ENCODE measurements at regions not wholly inside any gene's neighbourhood (a gene's known extent, or its start where the extent isn't known, plus 50 kb on each side); places are given as distances from the start of the nearest gene placed in this dataset.

GRCh38 chr18:76613755-76614120 lies 118.7 kb upstream of the ZNF516 start:
- H3K9me3 ChIP-seq (ENCODE audit: control insufficient read depth, insufficient read depth, low read depth, low read length), result no peaks in the 10 kb centered on the region
- CTCF ChIA-PET, result no interaction called here
- POLR2A ChIA-PET, result no interaction called here
- H3K4me3 ChIP-seq (ENCODE audit: low read depth, low read length), result no peak overlapping the region
- no peak for TF ChIP-seq ZNF549 (tag by site-specific recombination; IDR thresholded peaks at IDR 0.05)
- TF ChIP-seq MYNN (tag by site-specific recombination; IDR thresholded peaks at IDR 0.05; ENCODE audit: borderline replicate concordance), result no peak
- no peak for TF ChIP-seq EGR2 (tag by site-specific recombination; IDR thresholded peaks at IDR 0.05; ENCODE audit: low read depth)
- TF ChIP-seq ZNF121 (tag by site-specific recombination; IDR thresholded peaks at IDR 0.05), result no peak
- TF ChIP-seq ZNF600 (tag by site-specific recombination; IDR thresholded peaks at IDR 0.05), result no peak
- no peak for TF ChIP-seq ZNF404 (tag by site-specific recombination; IDR thresholded peaks at IDR 0.05)
- TF ChIP-seq, protein P1, sequence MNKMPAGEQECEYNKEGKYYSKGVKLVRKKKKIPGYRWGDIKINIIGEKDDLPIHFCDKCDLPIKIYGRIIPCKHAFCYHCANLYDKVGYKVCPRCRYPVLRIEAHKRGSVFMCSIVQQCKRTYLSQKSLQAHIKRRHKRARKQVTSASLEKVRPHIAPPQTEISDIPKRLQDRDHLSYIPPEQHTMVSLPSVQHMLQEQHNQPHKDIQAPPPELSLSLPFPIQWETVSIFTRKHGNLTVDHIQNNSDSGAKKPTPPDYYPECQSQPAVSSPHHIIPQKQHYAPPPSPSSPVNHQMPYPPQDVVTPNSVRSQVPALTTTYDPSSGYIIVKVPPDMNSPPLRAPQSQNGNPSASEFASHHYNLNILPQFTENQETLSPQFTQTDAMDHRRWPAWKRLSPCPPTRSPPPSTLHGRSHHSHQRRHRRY (tag by site-specific recombination; IDR thresholded peaks at IDR 0.05), result no peak
- TF ChIP-seq ZSCAN18 (tag by site-specific recombination; IDR thresholded peaks at IDR 0.05), result no peak
- TF ChIP-seq KLF10 (tag by site-specific recombination; IDR thresholded peaks at IDR 0.05), result no peak
- TF ChIP-seq ZNF624 (tag by site-specific recombination; IDR thresholded peaks at IDR 0.05), result no peak
- TF ChIP-seq ZBTB11 (tag by site-specific recombination; conservative IDR thresholded peaks at IDR 0.05; ENCODE audit: low read depth), result no peak
- no peak for TF ChIP-seq ZNF341 (tag by site-specific recombination; IDR thresholded peaks at IDR 0.05; ENCODE audit: low read depth)
- TF ChIP-seq ZNF221 (tag by site-specific recombination; IDR thresholded peaks at IDR 0.05; ENCODE audit: borderline replicate concordance), result no peak
- no peak for TF ChIP-seq ZNF280C (tag by site-specific recombination; IDR thresholded peaks at IDR 0.05)
- TF ChIP-seq, protein P2, sequence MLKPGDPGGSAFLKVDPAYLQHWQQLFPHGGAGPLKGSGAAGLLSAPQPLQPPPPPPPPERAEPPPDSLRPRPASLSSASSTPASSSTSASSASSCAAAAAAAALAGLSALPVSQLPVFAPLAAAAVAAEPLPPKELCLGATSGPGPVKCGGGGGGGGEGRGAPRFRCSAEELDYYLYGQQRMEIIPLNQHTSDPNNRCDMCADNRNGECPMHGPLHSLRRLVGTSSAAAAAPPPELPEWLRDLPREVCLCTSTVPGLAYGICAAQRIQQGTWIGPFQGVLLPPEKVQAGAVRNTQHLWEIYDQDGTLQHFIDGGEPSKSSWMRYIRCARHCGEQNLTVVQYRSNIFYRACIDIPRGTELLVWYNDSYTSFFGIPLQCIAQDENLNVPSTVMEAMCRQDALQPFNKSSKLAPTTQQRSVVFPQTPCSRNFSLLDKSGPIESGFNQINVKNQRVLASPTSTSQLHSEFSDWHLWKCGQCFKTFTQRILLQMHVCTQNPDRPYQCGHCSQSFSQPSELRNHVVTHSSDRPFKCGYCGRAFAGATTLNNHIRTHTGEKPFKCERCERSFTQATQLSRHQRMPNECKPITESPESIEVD (tag by site-specific recombination; IDR thresholded peaks at IDR 0.05), result no peak
- TF ChIP-seq ZNF19 (tag by site-specific recombination; IDR thresholded peaks at IDR 0.05; ENCODE audit: low read depth), result no peak
- TF ChIP-seq ZNF155 (tag by site-specific recombination; IDR thresholded peaks at IDR 0.05), result no peak
- TF ChIP-seq, protein P3, sequence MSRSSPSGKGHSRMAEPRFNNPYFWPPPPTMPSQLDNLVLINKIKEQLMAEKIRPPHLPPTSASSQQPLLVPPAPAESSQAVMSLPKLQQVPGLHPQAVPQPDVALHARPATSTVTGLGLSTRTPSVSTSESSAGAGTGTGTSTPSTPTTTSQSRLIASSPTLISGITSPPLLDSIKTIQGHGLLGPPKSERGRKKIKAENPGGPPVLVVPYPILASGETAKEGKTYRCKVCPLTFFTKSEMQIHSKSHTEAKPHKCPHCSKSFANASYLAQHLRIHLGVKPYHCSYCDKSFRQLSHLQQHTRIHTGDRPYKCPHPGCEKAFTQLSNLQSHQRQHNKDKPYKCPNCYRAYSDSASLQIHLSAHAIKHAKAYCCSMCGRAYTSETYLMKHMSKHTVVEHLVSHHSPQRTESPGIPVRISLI (tag by site-specific recombination; IDR thresholded peaks at IDR 0.05), result no peak
- no peak for TF ChIP-seq ZNF791 (tag by site-specific recombination; IDR thresholded peaks at IDR 0.05)
- H3K4me1 ChIP-seq (ENCODE audit: control insufficient read depth, insufficient read depth, low read length), result no peaks in the 10 kb centered on the region
- H3K27ac ChIP-seq (ENCODE audit: extremely low read depth, low read depth, low read length), result no peak overlapping the region
- H3K36me3 ChIP-seq (ENCODE audit: control insufficient read depth in 2 of 2, insufficient read depth in 1 of 2, low read length in 2 of 2), result no peaks in the 10 kb centered on the region

Data from HEK293 (cell line).